OCI-M2 (cell line): ENCODE measurements at regions not wholly inside any gene's neighbourhood (a gene's known extent, or its start where the extent isn't known, plus 50 kb on each side); places are given as distances from the start of the nearest gene placed in this dataset.
A peak's percentile ranks its signal among the peaks of the same experiment; 100 is the strongest.

Source experiments
- DNase-seq: peaks from one replicate; lab custom pipeline; 2025; ENCODE audit not compliant: unreplicated experiment; lab: John Stamatoyannopoulos, UW

DNA sequence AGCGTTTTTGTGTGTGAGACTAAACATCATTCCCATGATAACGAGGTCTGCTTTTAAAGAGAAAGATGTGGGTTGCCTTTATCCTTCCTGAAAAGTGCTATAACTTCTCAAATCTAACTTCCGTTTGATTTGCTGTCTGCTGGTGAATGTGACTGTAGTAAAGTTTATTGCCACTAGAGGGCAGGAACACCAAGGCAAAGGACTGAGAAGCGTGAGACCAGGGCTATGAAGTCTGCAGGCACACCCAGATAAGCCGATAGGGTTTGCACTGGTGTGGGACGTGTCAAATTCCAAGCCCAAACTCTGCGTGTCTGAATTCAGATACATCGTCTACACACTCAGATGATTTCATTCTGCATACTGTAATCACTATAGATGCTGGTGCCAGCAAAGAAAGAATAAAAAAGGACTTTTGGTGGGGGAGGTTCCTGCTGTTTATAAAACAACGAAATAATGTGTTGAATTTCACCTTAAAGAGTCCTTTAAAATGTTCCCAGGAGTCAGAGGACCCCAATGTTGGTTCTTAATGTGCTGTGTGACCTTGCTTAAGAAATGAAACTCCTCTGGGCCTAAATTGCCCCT is 87.2 kb downstream of the PTTG1 start:
- DNase-seq, result peak; percentile 4

DNA sequence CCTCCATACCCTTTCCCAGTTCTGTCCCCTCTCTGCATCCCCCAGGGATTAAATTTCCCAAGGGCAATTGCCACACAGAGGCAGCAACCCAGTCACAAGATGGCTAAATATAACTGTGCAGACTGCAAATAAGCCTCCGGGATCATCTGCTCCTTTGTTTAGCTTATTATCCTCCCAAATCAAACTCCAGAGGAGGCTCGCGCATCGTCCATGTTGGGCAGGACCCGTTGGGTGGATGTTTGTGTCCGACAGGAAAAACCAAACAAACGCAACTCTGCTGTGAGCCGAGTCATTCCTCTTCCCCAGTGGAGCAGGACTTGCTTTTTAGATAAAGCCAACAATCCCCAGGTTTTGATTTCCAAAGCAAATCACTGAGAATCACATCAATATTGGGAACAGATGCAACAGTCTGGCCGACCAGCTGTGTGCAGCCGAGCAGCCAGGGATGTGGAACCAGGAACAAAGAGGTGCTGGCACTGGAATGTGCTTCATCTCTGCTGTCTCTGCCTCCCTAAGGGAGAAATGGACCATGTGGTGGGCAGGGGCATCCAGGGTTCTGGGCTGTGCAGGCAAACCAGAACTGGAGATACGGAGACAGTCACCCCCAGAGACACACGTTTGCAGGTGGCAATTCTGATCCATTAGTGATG is 89.8 kb downstream of the PTTG1 start:
- DNase-seq, result no peak
